ENCODE measurements at regions not wholly inside any gene's neighbourhood (a gene's known extent, or its start where the extent isn't known, plus 50 kb on each side); places are given as distances from the start of the nearest gene placed in this dataset.
"Not testable (repeated sequence)": the region's sequence is repeated elsewhere in the genome, so short reads cannot be mapped to it uniquely, and the experiment has no call there.

DNA sequence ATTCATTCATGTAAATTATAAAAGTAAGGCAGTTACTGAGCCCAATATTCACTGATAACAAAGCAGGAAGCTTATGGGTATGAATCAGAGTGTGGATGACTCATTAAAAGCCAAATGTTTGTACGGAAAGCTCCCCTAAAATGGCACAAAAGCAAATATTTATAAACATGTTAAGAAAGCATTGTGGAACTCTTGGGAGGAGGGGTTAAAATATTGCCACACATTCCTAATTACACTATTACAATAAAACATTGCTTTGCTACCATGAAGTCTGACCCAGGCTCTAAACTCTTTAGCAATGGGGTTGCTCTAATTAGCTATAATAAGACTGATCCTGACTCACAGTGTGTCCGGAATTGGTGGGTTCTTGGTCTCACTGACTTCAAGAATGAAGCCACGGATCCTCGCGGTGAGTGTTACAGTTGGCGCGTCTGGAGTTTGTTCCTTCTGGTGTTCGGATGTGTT is 110.9 kb downstream of the NAB1 start:
- H3K4me1 ChIP-seq = no peaks in the 10 kb centered on the region
- intact Hi-C loops (cut with DNase I) = no loop called here
- H3K27ac ChIP-seq = peak overlapping the region in 1 of 4 donors; percentile 2
- no peak overlapping the region for H3K4me3 ChIP-seq
- ATAC-seq (peak; percentile 56 to 91 (median 72)), FAIRE-seq (no peak), DNase-seq (no peak)
- H3K36me3 ChIP-seq = no peaks in the 10 kb centered on the region
- WGBS, 2 donors = 83 to 84% methylated on average over 8 of the region's 8 CpGs
- H3K27me3 ChIP-seq = no peaks in the 10 kb centered on the region
- H3K9me3 ChIP-seq = no peaks in the 10 kb centered on the region
- TF ChIP-seq, protein P1, sequence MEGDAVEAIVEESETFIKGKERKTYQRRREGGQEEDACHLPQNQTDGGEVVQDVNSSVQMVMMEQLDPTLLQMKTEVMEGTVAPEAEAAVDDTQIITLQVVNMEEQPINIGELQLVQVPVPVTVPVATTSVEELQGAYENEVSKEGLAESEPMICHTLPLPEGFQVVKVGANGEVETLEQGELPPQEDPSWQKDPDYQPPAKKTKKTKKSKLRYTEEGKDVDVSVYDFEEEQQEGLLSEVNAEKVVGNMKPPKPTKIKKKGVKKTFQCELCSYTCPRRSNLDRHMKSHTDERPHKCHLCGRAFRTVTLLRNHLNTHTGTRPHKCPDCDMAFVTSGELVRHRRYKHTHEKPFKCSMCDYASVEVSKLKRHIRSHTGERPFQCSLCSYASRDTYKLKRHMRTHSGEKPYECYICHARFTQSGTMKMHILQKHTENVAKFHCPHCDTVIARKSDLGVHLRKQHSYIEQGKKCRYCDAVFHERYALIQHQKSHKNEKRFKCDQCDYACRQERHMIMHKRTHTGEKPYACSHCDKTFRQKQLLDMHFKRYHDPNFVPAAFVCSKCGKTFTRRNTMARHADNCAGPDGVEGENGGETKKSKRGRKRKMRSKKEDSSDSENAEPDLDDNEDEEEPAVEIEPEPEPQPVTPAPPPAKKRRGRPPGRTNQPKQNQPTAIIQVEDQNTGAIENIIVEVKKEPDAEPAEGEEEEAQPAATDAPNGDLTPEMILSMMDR (IDR thresholded peaks at IDR 0.05) = no peak

DNA sequence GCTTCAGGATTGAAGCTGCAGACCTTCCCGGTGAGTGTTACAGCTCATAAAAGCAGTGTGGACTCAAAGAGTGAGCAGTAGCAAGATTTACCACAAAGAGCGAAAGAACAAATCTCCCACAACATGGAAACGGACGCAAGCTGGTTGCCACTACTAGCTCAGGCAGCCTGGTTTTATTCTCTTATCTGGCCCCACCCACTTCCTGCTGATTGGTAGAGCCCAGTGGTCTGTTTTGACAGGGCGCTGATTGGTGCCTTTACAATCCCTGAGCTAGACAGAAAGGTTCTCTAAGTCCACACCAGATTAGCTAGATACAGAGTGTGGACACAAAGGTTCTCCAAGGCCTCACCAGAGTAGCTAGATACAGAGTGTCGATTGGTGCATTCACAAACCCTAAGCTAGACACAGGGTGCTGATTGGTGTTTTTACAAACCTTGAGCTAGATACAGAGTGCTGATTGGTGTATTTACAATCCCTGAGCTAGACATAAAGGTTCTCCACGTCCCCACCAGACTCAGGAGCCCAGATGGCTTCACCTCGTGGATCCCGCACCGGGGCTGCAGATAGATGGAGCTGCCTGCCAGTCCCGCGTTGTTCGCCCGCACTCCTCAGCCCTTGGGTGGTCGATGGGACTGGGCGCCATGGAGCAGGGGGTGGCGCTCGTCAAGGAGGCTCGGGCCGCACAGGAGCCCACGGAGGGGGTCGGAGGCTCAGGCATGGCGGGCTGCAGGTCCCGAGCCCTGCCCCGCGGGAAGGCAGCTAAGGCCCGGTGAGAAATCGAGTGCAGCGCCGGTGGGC is 111.7 kb downstream of the NAB1 start:
- H3K36me3 ChIP-seq; H3K27ac ChIP-seq; ATAC-seq; FAIRE-seq; intact Hi-C loops (cut with DNase I); H3K9me3 ChIP-seq; H3K4me1 ChIP-seq; H3K27me3 ChIP-seq: not testable (repeated sequence)
- peak overlapping the region in 2 of 4 donors; percentile 6 to 20 for H3K4me3 ChIP-seq
- DNase-seq = peak in 1 of 6 donors; percentile 48
- WGBS, 2 donors = 72 to 84% methylated on average over 16 to 30 of the region's 30 CpGs

DNA sequence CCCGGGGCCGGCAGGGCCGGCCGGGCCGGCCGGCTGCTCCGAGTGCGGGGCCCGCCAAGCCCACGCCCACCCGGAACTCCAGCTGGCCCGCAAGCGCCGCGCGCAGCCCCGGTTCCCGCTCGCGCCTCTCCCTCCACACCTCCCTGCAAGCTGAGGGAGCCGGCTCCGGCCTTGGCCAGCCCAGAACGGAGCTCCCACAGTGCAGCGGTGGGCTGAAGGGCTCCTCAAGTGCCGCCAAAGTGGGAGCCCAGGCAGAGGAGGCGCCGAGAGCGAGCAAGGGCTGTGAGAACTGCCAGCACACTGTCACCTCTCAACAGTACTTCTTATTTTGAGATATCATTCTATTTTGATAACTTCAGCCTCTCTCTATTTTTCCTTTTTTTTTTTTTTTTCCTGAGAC is 112.3 kb downstream of the NAB1 start:
- FAIRE-seq; DNase-seq; H3K27me3 ChIP-seq; intact Hi-C loops (cut with DNase I); H3K9me3 ChIP-seq; H3K27ac ChIP-seq; H3K36me3 ChIP-seq; ATAC-seq; H3K4me1 ChIP-seq: not testable (repeated sequence)
- H3K4me3 ChIP-seq = peak overlapping the region in 2 of 4 donors; percentile 6 to 20
- WGBS, 2 donors = 20 to 32% methylated on average over 6 to 19 of the region's 28 CpGs

DNA sequence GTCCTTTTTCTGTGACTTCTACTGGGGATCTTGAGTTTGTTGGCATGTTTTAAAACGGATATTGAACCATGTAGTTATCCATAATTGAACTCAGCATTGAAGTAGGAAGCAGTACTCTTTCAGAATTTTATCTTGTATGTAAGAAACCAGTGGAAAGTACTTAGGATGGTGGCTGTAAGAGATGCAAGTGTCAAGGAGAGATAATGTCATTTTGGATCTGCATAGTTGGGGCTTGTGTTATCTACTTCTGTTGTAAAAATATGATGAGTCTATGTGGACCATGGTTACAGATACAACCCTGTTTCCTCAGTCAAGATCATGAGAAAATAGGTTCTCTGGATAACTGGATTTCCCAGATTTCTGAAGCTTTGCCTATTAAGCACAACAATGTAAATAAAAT is 113.7 kb downstream of the NAB1 start:
- no peak for FAIRE-seq

DNA sequence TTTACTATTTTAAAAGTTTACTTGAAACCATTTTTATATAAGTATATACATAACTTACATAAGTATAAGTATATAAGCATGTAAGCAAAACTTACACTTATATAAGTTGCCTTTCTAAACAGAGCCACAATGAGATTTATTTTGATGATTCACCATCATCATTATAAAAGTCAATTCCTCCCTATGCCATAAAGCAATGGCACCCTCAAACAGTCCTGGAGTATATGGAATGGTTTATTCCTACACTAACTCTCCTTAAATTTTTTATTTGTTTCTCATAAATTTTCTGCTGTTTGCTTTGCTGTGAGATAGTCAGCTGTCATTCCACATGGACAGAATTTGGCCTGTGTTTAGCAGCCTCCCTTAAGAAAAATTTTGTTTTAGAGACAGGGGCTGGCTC is 114.2 kb downstream of the NAB1 start:
- ATAC-seq = no peak
- Histone ChIP-seq H3K27me3 (no peaks in the 10 kb centered on the region), H3K9me3 (no peaks in the 10 kb centered on the region), H3K27ac (no peak overlapping the region), H3K4me3 (no peak overlapping the region), H3K36me3 (no peaks in the 10 kb centered on the region), H3K4me1 (no peaks in the 10 kb centered on the region)
- DNase-seq = no peak
- FAIRE-seq = no peak
- intact Hi-C loops (cut with DNase I) = no loop called here
- TF ChIP-seq, protein P1 (IDR thresholded peaks at IDR 0.05) = no peak

More for the DNA sequence above, 113.7 kb downstream of the NAB1 start:
- Histone ChIP-seq H3K9me3 (no peaks in the 10 kb centered on the region), H3K4me3 (no peak overlapping the region), H3K27ac (no peak overlapping the region), H3K27me3 (no peaks in the 10 kb centered on the region), H3K4me1 (no peaks in the 10 kb centered on the region), H3K36me3 (no peaks in the 10 kb centered on the region)
- 62% methylated on average over 1 of the region's 1 CpG for WGBS, 2 donors
- DNase-seq (no peak), ATAC-seq (no peak)
- TF ChIP-seq, protein P1 (IDR thresholded peaks at IDR 0.05) = no peak
- intact Hi-C loops (cut with DNase I) = no loop called here

DNA sequence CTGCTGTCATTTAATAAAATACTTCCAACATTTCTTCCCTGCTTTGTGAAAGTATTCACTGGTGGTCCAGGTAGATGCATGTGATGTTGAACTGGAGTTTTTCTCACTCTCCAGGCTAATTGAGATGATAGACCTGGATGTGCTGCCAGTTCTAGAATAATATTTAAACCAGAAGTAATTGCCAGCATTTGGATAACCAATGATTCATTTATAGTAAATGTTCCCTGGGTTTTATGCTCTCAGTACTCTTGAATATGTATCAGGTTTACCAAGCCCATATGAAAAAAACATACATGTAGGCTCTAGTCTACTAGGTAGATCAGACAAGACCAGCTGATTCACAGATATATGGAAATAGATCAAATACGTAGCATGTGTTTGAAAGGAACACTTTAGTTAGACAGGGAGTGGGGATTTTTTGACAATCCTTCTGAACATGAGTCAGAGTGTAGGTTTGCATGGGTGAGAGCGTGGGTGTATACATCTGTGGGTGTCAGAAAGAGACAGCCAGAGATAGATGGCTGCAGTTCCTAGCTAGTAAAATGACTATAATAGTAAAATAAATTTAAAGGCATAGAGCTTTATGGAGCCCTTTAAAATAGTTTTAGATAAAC is 115.1 kb downstream of the NAB1 start:
- intact Hi-C loops (cut with DNase I) = no loop called here
- WGBS, 2 donors = 72 to 81% methylated on average over 2 of the region's 2 CpGs

More for the DNA sequence above, 115.1 kb downstream of the NAB1 start:
- no peak overlapping the region for H3K27ac ChIP-seq
- H3K4me1 ChIP-seq = no peaks in the 10 kb centered on the region
- H3K9me3 ChIP-seq = no peaks in the 10 kb centered on the region
- no peak for FAIRE-seq
- H3K4me3 ChIP-seq = no peak overlapping the region
- H3K36me3 ChIP-seq = no peaks in the 10 kb centered on the region
- TF ChIP-seq, protein P1 (IDR thresholded peaks at IDR 0.05) = no peak
- DNase-seq = no peak
- ATAC-seq = peak in 1 of 4 donors; percentile 35
- H3K27me3 ChIP-seq = no peaks in the 10 kb centered on the region

Measured in pancreas (tissue), 10 donors.